CD14-positive monocyte (primary cell): ENCODE measurements at regions not wholly inside any gene's neighbourhood (a gene's known extent, or its start where the extent isn't known, plus 50 kb on each side); places are given as distances from the start of the nearest gene placed in this dataset.

ENCODE experiments used
- DNase-seq, 3 donors: peaks; one replicate each; pipeline ENCODE4 v3.0.0-alpha.2; 2011 to 2022
- H2AFZ ChIP-seq: 2 replicates; pipeline ENCODE4 v1.6.0; 2012; ENCODE audit warnings: mild to moderate bottlenecking, low read depth, low read length, inconsistent platforms; ENCODE audit not compliant: insufficient read depth, poor library complexity, severe bottlenecking
- H3K27ac ChIP-seq, 2 donors: 1 replicate in 1 of 2; 2 replicates in 1 of 2; pipeline ENCODE4 v1.5.1; 2012 to 2013; ENCODE audit warnings: low read length in 2 of 2, control low read depth in 1 of 2, inconsistent platforms in 1 of 2, low read depth in 1 of 2, mild to moderate bottlenecking in 1 of 2
- H3K27me3 ChIP-seq, 2 donors: one replicate each; pipeline versions ENCODE4 v1.6.0 to v1.6.1; 2011 to 2013; ENCODE audit warnings: low read length in 2 of 2; ENCODE audit not compliant: control insufficient read depth in 2 of 2, insufficient read depth in 2 of 2
- H3K36me3 ChIP-seq, 2 donors: replicated peaks in 1 of 2; 1 replicate in 1 of 2; 2 replicates in 1 of 2; pipeline versions ENCODE4 v1.5.1 to v1.6.1; 2012 to 2013; ENCODE audit warnings: low read length in 2 of 2, control low read depth in 1 of 2, inconsistent platforms in 1 of 2, mild to moderate bottlenecking in 1 of 2; ENCODE audit not compliant: insufficient read depth in 2 of 2, control insufficient read depth in 1 of 2
- H3K4me1 ChIP-seq, 2 donors: 1 replicate in 1 of 2; 2 replicates in 1 of 2; pipeline versions ENCODE4 v1.5.1 to v1.6.1; 2012 to 2013; ENCODE audit warnings: low read length in 2 of 2, control low read depth in 1 of 2, inconsistent platforms in 1 of 2, mild to moderate bottlenecking in 1 of 2, moderate library complexity in 1 of 2; ENCODE audit not compliant: insufficient read depth in 2 of 2, control insufficient read depth in 1 of 2
- H3K4me2 ChIP-seq: replicated peaks from 2 replicates; pipeline ENCODE3; 2012; ENCODE audit warnings: low read length, moderate library complexity, mild to moderate bottlenecking; ENCODE audit not compliant: poor library complexity, severe bottlenecking; ENCODE audit errors: extremely low read depth
- H3K4me3 ChIP-seq, 3 experiments: fragments of 200-600 bp in 1 of 3; sonication (generic) in 1 of 3; replicated peaks in 1 of 3; 1 replicate in 2 of 3; 2 replicates in 1 of 3; pipeline ENCODE4 v1.5.1; 2011 to 2013; ENCODE audit warnings: low read length in 3 of 3, mild to moderate bottlenecking in 3 of 3, control low read depth in 2 of 3, low read depth in 2 of 3, inconsistent platforms in 1 of 3, moderate library complexity in 1 of 3
- H3K79me2 ChIP-seq: 2 replicates; pipeline ENCODE4 v1.6.0; 2012; ENCODE audit warnings: mild to moderate bottlenecking, control low read depth, inconsistent platforms, low read length, moderate library complexity; ENCODE audit not compliant: insufficient read depth
- H3K9ac ChIP-seq: 2 replicates; pipeline ENCODE4 v1.6.0; 2017; ENCODE audit warnings: low read length, mild to moderate bottlenecking; ENCODE audit not compliant: insufficient read depth, poor library complexity, severe bottlenecking
- H3K9me3 ChIP-seq, 2 donors: replicated peaks in 1 of 2; 1 replicate in 1 of 2; 2 replicates in 1 of 2; pipeline versions ENCODE4 v1.5.1 to v1.6.1; 2012 to 2013; ENCODE audit warnings: low read length in 2 of 2, control low read depth in 1 of 2; ENCODE audit not compliant: control insufficient read depth in 1 of 2, insufficient read depth in 1 of 2
- H4K20me1 ChIP-seq: 2 replicates; pipeline ENCODE4 v1.6.0; 2012; ENCODE audit warnings: mild to moderate bottlenecking, low read length, control low read depth, moderate library complexity; ENCODE audit not compliant: insufficient read depth
- H3K27ac Mint-ChIP-seq, 7 donors: one replicate each; pipeline ENCODE4 v1.8.0; 2020; ENCODE audit warnings: mild to moderate bottlenecking in 7 of 7, mixed read lengths in 7 of 7, moderate library complexity in 6 of 7, inconsistent platforms in 2 of 7
- H3K27me3 Mint-ChIP-seq, 3 donors: one replicate each; pipeline ENCODE4 v1.8.0; 2021 to 2022; ENCODE audit warnings: low read depth in 3 of 3, mild to moderate bottlenecking in 3 of 3, mixed read lengths in 3 of 3, moderate library complexity in 3 of 3, inconsistent platforms in 1 of 3
- H3K36me3 Mint-ChIP-seq, 2 donors: one replicate each; pipeline ENCODE4 v1.8.0; 2020; ENCODE audit warnings: mixed read lengths in 2 of 2, inconsistent platforms in 1 of 2, mild to moderate bottlenecking in 1 of 2
- H3K4me1 Mint-ChIP-seq: one replicate; pipeline ENCODE4 v1.8.0; 2020; ENCODE audit warnings: mild to moderate bottlenecking, mixed read lengths
- H3K4me3 Mint-ChIP-seq, 2 donors: one replicate each; pipeline ENCODE4 v1.8.0; 2020; ENCODE audit warnings: mild to moderate bottlenecking in 2 of 2, mixed read lengths in 2 of 2, moderate library complexity in 1 of 2
- H3K9me3 Mint-ChIP-seq, 7 donors: one replicate each; pipeline ENCODE4 v1.8.0; 2020 to 2022; ENCODE audit warnings: mixed read lengths in 7 of 7, mild to moderate bottlenecking in 6 of 7, moderate library complexity in 6 of 7, inconsistent platforms in 2 of 7
- WGBS: methylation state at CpG from one replicate; pipeline ENCODE4 v1.1.5; 2013; ENCODE audit warnings: missing lambda C conversion rate; ENCODE audit not compliant: insufficient coverage; 5-methylcytosine and 5-hydroxymethylcytosine counted together
- intact Hi-C, 2 donors: fragments of 100-400 bp; cut with micrococcal nuclease; formaldehyde crosslinking; loops; one replicate each; pipeline versions ENCODE4 v1.15.0 to v1.15.1; 2023
- TF ChIP-seq, protein P1 (sequence below): fragments of 200-600 bp; IDR thresholded peaks from one replicate; pipeline ENCODE4 v1.8.0; 2022; ENCODE audit warnings: antibody characterized with exemption, mild to moderate bottlenecking

DNA sequence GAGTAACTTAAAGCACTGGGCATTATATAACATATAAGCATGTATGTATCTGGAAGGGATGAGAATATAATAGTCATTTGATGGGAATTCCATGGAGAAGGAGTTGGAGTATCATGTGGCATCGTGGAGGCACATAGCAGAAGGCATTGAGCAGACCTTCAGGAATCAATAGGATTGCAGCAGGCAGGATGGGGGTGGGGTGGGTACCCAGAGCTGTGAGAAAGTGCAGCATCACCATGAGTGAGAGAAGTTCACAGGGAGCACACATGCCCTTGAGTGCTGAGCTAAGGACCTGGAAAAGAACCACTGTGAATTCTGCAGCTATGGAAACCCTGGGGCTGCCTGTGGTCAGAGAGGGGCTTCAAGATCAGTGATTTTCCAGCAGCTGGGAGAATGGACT is 57.3 kb downstream of the MED10 start:
- no peaks in the 10 kb centered on the region for H3K4me1 ChIP-seq
- no peaks in the 10 kb centered on the region for H3K36me3 ChIP-seq
- Mint-ChIP-seq H3K27me3 (peaks cover 0 to 2% (median 0%) of the 10 kb centered on the region in 3 donors), H3K36me3 (no peaks in the 10 kb centered on the region), H3K9me3 (peaks cover 0 to 10% (median 5%) of the 10 kb centered on the region in 7 donors), H3K27ac (no peak overlapping the region), H3K4me1 (no peaks in the 10 kb centered on the region), H3K4me3 (no peak overlapping the region)
- no peak overlapping the region for H3K4me2 ChIP-seq
- WGBS = 60% methylated on average over 1 of the region's 1 CpG
- intact Hi-C loops = no loop called here
- no peak for DNase-seq
- H3K9me3 ChIP-seq = peaks cover 11 to 17% of the 10 kb centered on the region in 2 donors
- no peak overlapping the region for H3K9ac ChIP-seq
- H3K27me3 ChIP-seq = no peaks in the 10 kb centered on the region
- H4K20me1 ChIP-seq = no peaks in the 10 kb centered on the region
- H3K27ac ChIP-seq = no peak overlapping the region
- H3K4me3 ChIP-seq = no peak overlapping the region
- TF ChIP-seq, protein P1, sequence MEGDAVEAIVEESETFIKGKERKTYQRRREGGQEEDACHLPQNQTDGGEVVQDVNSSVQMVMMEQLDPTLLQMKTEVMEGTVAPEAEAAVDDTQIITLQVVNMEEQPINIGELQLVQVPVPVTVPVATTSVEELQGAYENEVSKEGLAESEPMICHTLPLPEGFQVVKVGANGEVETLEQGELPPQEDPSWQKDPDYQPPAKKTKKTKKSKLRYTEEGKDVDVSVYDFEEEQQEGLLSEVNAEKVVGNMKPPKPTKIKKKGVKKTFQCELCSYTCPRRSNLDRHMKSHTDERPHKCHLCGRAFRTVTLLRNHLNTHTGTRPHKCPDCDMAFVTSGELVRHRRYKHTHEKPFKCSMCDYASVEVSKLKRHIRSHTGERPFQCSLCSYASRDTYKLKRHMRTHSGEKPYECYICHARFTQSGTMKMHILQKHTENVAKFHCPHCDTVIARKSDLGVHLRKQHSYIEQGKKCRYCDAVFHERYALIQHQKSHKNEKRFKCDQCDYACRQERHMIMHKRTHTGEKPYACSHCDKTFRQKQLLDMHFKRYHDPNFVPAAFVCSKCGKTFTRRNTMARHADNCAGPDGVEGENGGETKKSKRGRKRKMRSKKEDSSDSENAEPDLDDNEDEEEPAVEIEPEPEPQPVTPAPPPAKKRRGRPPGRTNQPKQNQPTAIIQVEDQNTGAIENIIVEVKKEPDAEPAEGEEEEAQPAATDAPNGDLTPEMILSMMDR = no peak
- no peaks in the 10 kb centered on the region for H3K79me2 ChIP-seq
- H2AFZ ChIP-seq = no peak overlapping the region

DNA sequence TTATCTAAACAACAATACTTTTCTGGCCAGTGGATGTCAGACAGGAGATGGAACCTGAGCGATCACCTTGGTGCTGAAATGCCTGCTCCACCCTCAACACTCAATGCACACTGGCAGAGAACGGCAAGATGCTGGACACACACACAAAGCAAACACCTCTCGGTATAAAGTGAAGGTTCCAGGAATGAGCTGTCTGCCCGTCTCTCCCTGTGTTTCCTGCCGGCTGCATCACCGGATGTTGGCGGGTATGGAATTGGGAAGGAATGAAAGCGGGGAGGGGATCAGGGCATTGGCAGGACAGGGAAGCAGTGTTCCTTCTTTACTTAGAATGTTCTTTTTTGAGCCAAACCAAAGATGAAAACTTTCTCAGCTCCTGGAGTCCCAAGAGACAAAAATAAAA is 59.2 kb downstream of the MED10 start:
- Mint-ChIP-seq H3K4me3 (no peak overlapping the region), H3K27me3 (peaks cover 0 to 2% (median 0%) of the 10 kb centered on the region in 3 donors)

More for the DNA sequence above, 59.2 kb downstream of the MED10 start:
- no peak overlapping the region for H3K4me3 ChIP-seq
- H3K36me3 ChIP-seq = no peaks in the 10 kb centered on the region
- intact Hi-C loops = no loop called here
- 83% methylated on average over 2 of the region's 8 CpGs for WGBS
- no peak overlapping the region for H3K27ac Mint-ChIP-seq
- no peak overlapping the region for H2AFZ ChIP-seq
- DNase-seq = no peak
- no peaks in the 10 kb centered on the region for H3K27me3 ChIP-seq
- no peak overlapping the region for H3K9ac ChIP-seq
- peaks cover 11 to 17% of the 10 kb centered on the region in 2 donors for H3K9me3 ChIP-seq
- TF ChIP-seq, protein P1 = no peak
- no peaks in the 10 kb centered on the region for H3K4me1 ChIP-seq
- H3K27ac ChIP-seq = no peak overlapping the region
- H4K20me1 ChIP-seq = no peaks in the 10 kb centered on the region
- no peaks in the 10 kb centered on the region for H3K4me1 Mint-ChIP-seq
- peaks cover 0 to 10% (median 5%) of the 10 kb centered on the region in 7 donors for H3K9me3 Mint-ChIP-seq
- H3K4me2 ChIP-seq = no peak overlapping the region
- no peaks in the 10 kb centered on the region for H3K36me3 Mint-ChIP-seq
- no peaks in the 10 kb centered on the region for H3K79me2 ChIP-seq
